ENCODE measurements at regions not wholly inside any gene's neighbourhood (a gene's known extent, or its start where the extent isn't known, plus 50 kb on each side); places are given as distances from the start of the nearest gene placed in this dataset.

DNA sequence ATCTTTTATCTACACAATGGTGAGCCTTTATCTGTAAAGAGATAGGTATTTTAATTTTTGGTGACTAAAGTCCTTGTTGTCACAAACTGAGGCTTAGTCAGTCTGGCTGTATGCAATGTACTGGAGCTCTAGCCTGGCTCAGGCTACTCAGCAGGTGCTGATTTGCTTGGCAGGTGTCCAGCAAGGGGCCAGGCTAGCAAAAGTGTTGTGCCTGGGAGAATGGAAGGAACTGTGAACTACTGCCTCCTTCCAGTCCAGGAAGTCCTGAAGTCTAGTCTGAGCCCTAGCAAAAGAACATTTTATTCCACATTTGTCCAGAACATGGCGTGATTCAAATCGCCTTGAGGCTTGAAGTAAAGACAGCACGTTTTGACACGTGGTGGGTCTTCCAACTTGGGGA, 260.5 kb downstream of the CCDC85A start:
- Histone ChIP-seq H3K27ac (no peak overlapping the region), H3K9ac (no peak overlapping the region), H3K4me1 (no peaks in the 10 kb centered on the region), H3K9me3 (no peaks in the 10 kb centered on the region), H3K4me2 (no peak overlapping the region), H3K36me3 (no peaks in the 10 kb centered on the region), H3K4me3 (no peak overlapping the region), H3K27me3 (no peaks in the 10 kb centered on the region), H4K20me1 (no peaks in the 10 kb centered on the region)
- TF ChIP-seq Cebpa-rat (IDR thresholded peaks at IDR 0.05): no peak

DNA sequence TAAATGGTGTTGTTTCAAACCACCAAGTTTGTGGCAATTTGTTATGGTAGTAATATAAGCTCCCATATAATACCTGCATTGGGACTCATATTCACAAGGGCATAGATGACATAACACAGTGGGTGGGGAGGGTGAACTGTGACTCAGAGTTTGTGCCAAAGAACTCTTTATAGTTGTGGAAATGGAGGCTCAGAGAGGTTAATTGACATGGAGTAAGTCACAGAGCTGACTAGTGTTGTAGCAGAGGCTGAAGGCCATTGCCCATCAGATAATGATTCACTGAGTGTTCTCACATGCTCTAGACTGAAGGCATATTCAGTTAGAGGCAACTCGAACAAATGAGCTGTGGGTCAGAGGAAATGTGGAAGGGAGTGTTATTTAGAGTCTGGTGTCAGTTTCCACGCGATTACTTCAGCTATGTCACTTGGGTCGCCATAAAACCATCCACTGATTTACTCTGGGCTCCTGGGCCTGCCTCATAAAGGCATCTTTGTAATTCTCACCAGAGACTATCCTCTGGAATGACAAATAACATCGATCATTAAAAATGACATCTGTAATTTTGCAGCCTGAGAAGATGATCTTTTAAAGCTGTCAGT, 264.7 kb downstream of the CCDC85A start:
- TF ChIP-seq Cebpa-rat (IDR thresholded peaks at IDR 0.05): no peak
- Histone ChIP-seq H3K36me3 (no peaks in the 10 kb centered on the region), H3K4me3 (no peak overlapping the region), H3K9ac (no peak overlapping the region), H3K9me3 (no peaks in the 10 kb centered on the region), H3K27me3 (no peaks in the 10 kb centered on the region), H3K4me2 (no peak overlapping the region), H3K27ac (no peak overlapping the region), H3K4me1 (no peaks in the 10 kb centered on the region), H4K20me1 (no peaks in the 10 kb centered on the region)

DNA sequence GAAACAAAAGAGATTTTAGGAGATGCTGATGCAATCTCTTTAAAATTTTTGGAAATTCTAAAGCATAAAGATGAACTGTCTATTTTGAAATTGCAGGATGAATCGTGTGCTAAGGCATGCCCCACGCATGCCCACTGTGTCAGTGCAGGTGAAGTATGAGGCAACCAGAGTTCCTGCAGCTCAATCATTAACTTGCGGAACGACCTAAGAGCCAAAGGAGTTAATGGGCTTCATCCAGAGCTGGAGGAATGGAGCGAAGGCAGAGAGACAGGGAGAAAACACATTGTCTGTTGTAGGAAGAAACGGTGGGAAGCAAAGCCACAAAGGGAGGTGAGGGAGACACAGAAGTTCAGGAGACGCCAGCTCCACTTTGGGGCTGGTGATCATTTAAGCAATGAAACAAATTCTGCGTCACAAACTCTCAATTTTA, 265.2 kb downstream of the CCDC85A start:
- Histone ChIP-seq H3K9me3 (no peaks in the 10 kb centered on the region), H3K27me3 (no peaks in the 10 kb centered on the region), H3K4me2 (no peak overlapping the region), H3K9ac (no peak overlapping the region), H3K27ac (no peak overlapping the region), H3K4me1 (no peaks in the 10 kb centered on the region), H3K4me3 (no peak overlapping the region), H3K36me3 (no peaks in the 10 kb centered on the region), H4K20me1 (no peaks in the 10 kb centered on the region)
- no peak for TF ChIP-seq Cebpa-rat (IDR thresholded peaks at IDR 0.05)

DNA sequence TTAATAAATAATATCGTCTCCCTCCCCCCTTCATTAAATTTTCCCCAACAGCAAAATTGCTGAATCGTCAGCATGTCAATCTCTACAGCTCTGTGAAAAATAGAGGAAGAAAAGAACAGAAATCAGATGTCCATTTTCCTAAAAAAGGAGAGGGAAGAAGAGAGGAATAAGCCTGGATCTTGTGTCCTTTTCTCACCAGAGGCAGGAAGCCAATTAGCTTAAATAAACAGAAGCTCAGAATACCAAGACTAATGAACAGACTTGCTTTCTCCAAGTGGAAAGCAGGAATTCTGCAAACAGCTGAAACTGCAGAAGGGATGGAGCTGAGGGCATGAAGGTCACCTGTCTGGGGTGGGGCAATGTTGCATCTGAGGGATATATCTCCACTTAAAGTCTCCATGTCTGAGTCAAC, 265.7 kb downstream of the CCDC85A start:
- no peak for TF ChIP-seq Cebpa-rat (IDR thresholded peaks at IDR 0.05)
- H3K4me2 ChIP-seq: no peak overlapping the region
- no peak overlapping the region for H3K27ac ChIP-seq
- H3K36me3 ChIP-seq: no peaks in the 10 kb centered on the region
- no peaks in the 10 kb centered on the region for H3K4me1 ChIP-seq
- H3K27me3 ChIP-seq: no peaks in the 10 kb centered on the region
- H3K9me3 ChIP-seq: no peaks in the 10 kb centered on the region
- H3K4me3 ChIP-seq: no peak overlapping the region
- no peaks in the 10 kb centered on the region for H4K20me1 ChIP-seq
- H3K9ac ChIP-seq: no peak overlapping the region

DNA sequence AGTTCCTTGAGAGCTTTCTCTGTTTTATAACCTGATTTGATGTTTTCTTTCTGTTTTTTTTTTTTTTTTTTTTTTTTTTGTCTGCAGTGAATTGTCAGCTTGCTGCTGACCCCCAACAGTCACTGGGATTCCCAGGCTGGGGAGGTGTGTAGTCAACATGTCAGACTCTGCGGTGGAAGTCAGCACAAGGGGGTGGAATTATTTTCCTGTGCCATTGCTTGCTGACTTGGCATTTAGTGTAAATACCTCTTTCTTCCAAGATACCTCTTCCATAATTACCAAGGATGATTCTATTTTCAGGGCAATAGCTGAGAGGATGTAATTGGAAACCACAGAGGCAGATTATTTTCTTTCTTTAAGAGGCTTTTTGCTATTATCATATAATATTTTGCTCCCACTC, 266.3 kb downstream of the CCDC85A start:
- H3K27me3 ChIP-seq: no peaks in the 10 kb centered on the region
- H3K4me1 ChIP-seq: no peaks in the 10 kb centered on the region
- H3K27ac ChIP-seq: no peak overlapping the region
- no peaks in the 10 kb centered on the region for H4K20me1 ChIP-seq
- no peak overlapping the region for H3K4me2 ChIP-seq
- no peak for TF ChIP-seq Cebpa-rat (IDR thresholded peaks at IDR 0.05)
- no peak overlapping the region for H3K4me3 ChIP-seq
- H3K9me3 ChIP-seq: no peaks in the 10 kb centered on the region
- no peak overlapping the region for H3K9ac ChIP-seq
- no peaks in the 10 kb centered on the region for H3K36me3 ChIP-seq

DNA sequence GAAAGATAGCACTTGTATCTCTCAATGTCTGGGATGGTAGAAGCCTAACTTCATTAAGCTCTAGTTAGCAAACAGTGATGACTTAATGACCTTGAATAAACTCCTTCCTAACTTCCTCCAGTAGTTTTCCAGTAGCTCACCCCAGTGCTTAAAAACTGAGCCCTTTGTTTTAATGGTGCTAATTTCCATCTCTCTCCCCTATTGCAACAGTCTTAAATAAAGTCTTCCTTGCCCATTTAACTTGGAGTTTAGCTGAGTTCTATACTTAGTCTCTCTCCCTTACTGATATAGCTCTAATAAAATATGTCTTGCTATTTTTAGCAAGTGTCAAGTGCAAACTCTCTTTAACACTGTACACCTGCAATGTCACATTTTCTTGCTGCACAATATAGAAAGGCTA, 267.0 kb downstream of the CCDC85A start:
- H3K9me3 ChIP-seq: no peaks in the 10 kb centered on the region
- no peak overlapping the region for H3K9ac ChIP-seq
- no peak overlapping the region for H3K4me3 ChIP-seq
- H3K4me1 ChIP-seq: no peaks in the 10 kb centered on the region
- no peaks in the 10 kb centered on the region for H3K36me3 ChIP-seq
- no peak overlapping the region for H3K27ac ChIP-seq
- no peak overlapping the region for H3K4me2 ChIP-seq
- no peaks in the 10 kb centered on the region for H4K20me1 ChIP-seq
- no peak for TF ChIP-seq Cebpa-rat (IDR thresholded peaks at IDR 0.05)
- H3K27me3 ChIP-seq: no peaks in the 10 kb centered on the region

DNA sequence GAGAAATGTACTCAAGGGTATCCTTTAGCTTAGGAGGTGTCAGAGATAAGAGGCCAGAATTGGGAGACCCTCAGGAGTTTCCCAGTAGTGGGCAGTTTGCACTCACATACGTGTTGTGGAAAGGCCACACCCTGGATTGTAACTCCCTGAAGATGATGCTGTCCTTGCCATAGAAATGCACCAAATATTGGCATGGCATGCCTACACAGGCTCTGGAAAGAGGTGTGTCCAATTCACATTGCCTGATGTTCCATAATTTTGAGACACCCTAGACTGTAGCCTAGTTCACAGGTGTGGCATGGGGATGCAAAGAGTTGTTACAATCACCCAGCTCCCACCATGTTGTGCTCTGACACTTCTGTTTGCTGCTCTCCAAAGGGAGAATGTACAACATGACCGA, 271.9 kb downstream of the CCDC85A start:
- Histone ChIP-seq H3K4me2 (no peak overlapping the region), H3K36me3 (no peaks in the 10 kb centered on the region), H3K9me3 (no peaks in the 10 kb centered on the region), H3K27ac (no peak overlapping the region), H3K9ac (no peak overlapping the region), H4K20me1 (no peaks in the 10 kb centered on the region), H3K4me3 (no peak overlapping the region), H3K4me1 (no peaks in the 10 kb centered on the region), H3K27me3 (no peaks in the 10 kb centered on the region)
- no peak for TF ChIP-seq Cebpa-rat (IDR thresholded peaks at IDR 0.05)

DNA sequence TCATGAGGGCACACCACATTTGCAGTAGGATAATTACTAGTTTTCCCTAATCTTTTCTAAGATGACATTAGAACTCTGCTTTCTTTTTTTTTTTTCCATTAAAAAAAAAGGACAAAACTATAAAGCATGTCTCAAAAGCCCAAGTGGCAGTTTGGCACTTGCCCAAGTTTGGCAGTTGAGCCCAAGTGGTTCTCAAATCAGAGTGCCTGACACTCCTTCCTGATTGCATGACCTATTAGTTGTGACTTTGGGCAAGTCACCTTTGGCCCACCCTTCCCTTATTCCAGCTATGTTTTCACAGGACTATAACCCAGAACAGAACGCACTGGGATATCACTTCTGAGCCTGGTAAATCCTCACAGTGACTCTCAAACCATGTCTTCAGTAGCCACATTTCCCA, 273.0 kb downstream of the CCDC85A start:
- no peak overlapping the region for H3K9ac ChIP-seq
- H4K20me1 ChIP-seq: no peaks in the 10 kb centered on the region
- no peak overlapping the region for H3K4me2 ChIP-seq
- TF ChIP-seq Cebpa-rat (IDR thresholded peaks at IDR 0.05): no peak
- H3K36me3 ChIP-seq: no peaks in the 10 kb centered on the region
- H3K4me1 ChIP-seq: no peaks in the 10 kb centered on the region
- H3K4me3 ChIP-seq: no peak overlapping the region
- H3K27ac ChIP-seq: no peak overlapping the region
- no peaks in the 10 kb centered on the region for H3K9me3 ChIP-seq
- H3K27me3 ChIP-seq: no peaks in the 10 kb centered on the region

DNA sequence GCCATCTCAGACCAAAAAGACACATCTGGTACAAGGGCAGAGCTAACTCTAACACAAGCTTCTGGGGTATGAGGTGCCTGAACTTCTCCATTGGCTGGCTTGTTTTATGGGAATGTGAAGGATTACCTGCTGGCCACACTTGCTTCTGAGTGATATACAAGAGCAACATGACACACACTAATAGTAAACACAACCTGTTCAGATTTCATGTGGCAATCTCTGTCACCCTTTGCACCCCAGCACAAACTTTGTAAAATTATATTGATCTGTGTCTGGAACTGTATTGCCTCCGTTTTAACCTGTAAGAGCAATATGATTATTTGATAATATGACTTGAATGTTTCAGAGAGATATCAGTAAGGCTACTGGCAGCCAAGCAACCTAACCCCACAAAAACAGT, 276.7 kb downstream of the CCDC85A start:
- no peak overlapping the region for H3K9ac ChIP-seq
- H3K4me2 ChIP-seq: no peak overlapping the region
- H3K27ac ChIP-seq: no peak overlapping the region
- H3K27me3 ChIP-seq: no peaks in the 10 kb centered on the region
- no peak for TF ChIP-seq Cebpa-rat (IDR thresholded peaks at IDR 0.05)
- no peak overlapping the region for H3K4me3 ChIP-seq
- H3K9me3 ChIP-seq: no peaks in the 10 kb centered on the region
- H3K4me1 ChIP-seq: no peaks in the 10 kb centered on the region
- no peaks in the 10 kb centered on the region for H4K20me1 ChIP-seq
- no peaks in the 10 kb centered on the region for H3K36me3 ChIP-seq

DNA sequence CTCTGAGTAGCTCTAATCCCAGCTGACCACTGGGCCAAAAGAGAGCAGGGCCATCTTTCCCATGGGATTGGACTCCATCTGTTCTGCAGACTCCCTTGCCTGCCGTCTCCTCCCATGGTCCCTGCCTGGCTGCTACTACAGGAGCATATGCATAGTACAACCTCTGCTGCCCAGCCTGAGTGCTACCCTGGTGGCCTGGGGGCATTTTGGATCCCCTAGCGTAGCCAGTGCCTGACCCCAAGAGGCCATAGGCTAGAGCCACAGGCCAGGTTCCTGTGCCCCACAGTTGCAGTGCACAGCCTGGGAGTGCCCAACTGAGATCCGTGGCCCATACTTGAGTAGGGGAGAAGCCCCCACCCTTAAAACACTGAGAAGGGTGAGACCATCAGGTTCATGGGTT, 280.3 kb downstream of the CCDC85A start:
- Histone ChIP-seq H4K20me1 (no peaks in the 10 kb centered on the region), H3K36me3 (no peaks in the 10 kb centered on the region)
- TF ChIP-seq Cebpa-rat (IDR thresholded peaks at IDR 0.05): no peak

DNA sequence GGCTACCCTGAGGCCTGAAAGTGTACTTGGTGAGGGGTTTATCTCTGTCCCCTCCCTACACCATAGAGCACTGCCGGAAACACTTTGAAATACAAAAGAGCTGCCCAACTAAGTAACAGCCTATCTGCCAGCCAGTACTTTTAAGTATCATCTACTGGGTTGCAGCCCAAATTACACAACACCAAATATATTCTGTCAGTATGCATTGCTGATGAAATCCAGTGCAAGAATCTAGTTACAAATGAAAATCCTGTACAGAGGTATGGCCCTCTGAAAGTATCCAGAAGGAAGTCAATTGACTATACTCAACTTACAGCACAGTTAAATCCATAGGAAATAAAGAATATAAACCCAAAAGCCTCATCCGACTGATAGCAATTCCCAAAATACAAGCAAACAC, 280.8 kb downstream of the CCDC85A start:
- H3K9me3 ChIP-seq: no peaks in the 10 kb centered on the region
- no peaks in the 10 kb centered on the region for H4K20me1 ChIP-seq
- H3K27me3 ChIP-seq: no peaks in the 10 kb centered on the region
- no peak overlapping the region for H3K4me2 ChIP-seq
- no peaks in the 10 kb centered on the region for H3K36me3 ChIP-seq
- H3K4me3 ChIP-seq: no peak overlapping the region
- no peak overlapping the region for H3K9ac ChIP-seq
- TF ChIP-seq Cebpa-rat (IDR thresholded peaks at IDR 0.05): no peak
- no peaks in the 10 kb centered on the region for H3K4me1 ChIP-seq
- H3K27ac ChIP-seq: no peak overlapping the region

More for the DNA sequence above, 280.3 kb downstream of the CCDC85A start:
- H3K9me3 ChIP-seq: no peaks in the 10 kb centered on the region
- no peaks in the 10 kb centered on the region for H3K4me1 ChIP-seq
- H3K27ac ChIP-seq: no peak overlapping the region
- no peaks in the 10 kb centered on the region for H3K27me3 ChIP-seq
- H3K4me3 ChIP-seq: no peak overlapping the region
- no peak overlapping the region for H3K9ac ChIP-seq
- H3K4me2 ChIP-seq: no peak overlapping the region
